Subcutaneous abdominal adipose tissue (tissue), 5 donors: ENCODE measurements at regions not wholly inside any gene's neighbourhood (a gene's known extent, or its start where the extent isn't known, plus 50 kb on each side); places are given as distances from the start of the nearest gene placed in this dataset.
"Not testable (repeated sequence)": the region's sequence is repeated elsewhere in the genome, so short reads cannot be mapped to it uniquely, and the experiment has no call there.

Experiments used
- H3K27ac ChIP-seq: one replicate; pipeline ENCODE4 v1.7.0; 2013; ENCODE audit warnings: low read depth, mild to moderate bottlenecking, inconsistent platforms, low read length, moderate library complexity
- H3K27me3 ChIP-seq, 5 donors: one replicate each; pipeline ENCODE4 v1.7.0; 2013; ENCODE audit warnings: low read length in 5 of 5, inconsistent platforms in 1 of 5; ENCODE audit not compliant: control insufficient read depth in 5 of 5, insufficient read depth in 4 of 5
- H3K36me3 ChIP-seq, 5 donors: one replicate each; pipeline ENCODE4 v1.7.0; 2013; ENCODE audit warnings: low read length in 5 of 5; ENCODE audit not compliant: control insufficient read depth in 5 of 5, insufficient read depth in 5 of 5
- H3K4me1 ChIP-seq, 5 donors: one replicate each; pipeline ENCODE4 v1.7.0; 2013; ENCODE audit warnings: low read length in 5 of 5, mild to moderate bottlenecking in 3 of 5, moderate library complexity in 1 of 5; ENCODE audit not compliant: control insufficient read depth in 5 of 5, insufficient read depth in 5 of 5
- H3K4me3 ChIP-seq, 5 donors: one replicate each; pipeline ENCODE4 v1.7.0; 2013; ENCODE audit warnings: low read length in 5 of 5, low read depth in 1 of 5
- H3K9ac ChIP-seq, 5 donors: one replicate each; pipeline ENCODE4 v1.7.0; 2013; ENCODE audit warnings: low read length in 5 of 5, mild to moderate bottlenecking in 4 of 5, moderate library complexity in 3 of 5
- H3K9me3 ChIP-seq, 5 donors: one replicate each; pipeline ENCODE4 v1.7.0; 2013; ENCODE audit warnings: low read length in 5 of 5; ENCODE audit not compliant: control insufficient read depth in 5 of 5
- donor health status: healthy.
- donor health status: healthy.
- donor health status: healthy.
- donor health status: healthy.
- donor health status: healthy.

- H3K4me3 ChIP-seq, H3K27ac ChIP-seq, H3K4me1 ChIP-seq, H3K27me3 ChIP-seq, H3K9ac ChIP-seq, H3K36me3 ChIP-seq, H3K9me3 ChIP-seq: not testable (repeated sequence)
Measured at GRCh38 chr5:62233083-62234046, 72.6 kb upstream of the KIF2A start.

GRCh38 chr5:62236593-62236992 is 69.4 kb upstream of the KIF2A start:
- not testable (repeated sequence) for H3K4me1 ChIP-seq, H3K4me3 ChIP-seq, H3K9ac ChIP-seq, H3K9me3 ChIP-seq, H3K27me3 ChIP-seq, H3K27ac ChIP-seq, H3K36me3 ChIP-seq

GRCh38 chr5:62237944-62238343 is 68.1 kb upstream of the KIF2A start:
- not testable (repeated sequence) for H3K27ac ChIP-seq, H3K9me3 ChIP-seq, H3K9ac ChIP-seq

GRCh38 chr5:62238584-62238983 is 67.4 kb upstream of the KIF2A start:
- not testable (repeated sequence) for H3K9ac ChIP-seq, H3K27me3 ChIP-seq, H3K27ac ChIP-seq, H3K9me3 ChIP-seq, H3K36me3 ChIP-seq, H3K4me3 ChIP-seq, H3K4me1 ChIP-seq

More at GRCh38 chr5:62237944-62238343, 68.1 kb upstream of the KIF2A start:
- H3K4me1 ChIP-seq, H3K27me3 ChIP-seq, H3K4me3 ChIP-seq, H3K36me3 ChIP-seq: not testable (repeated sequence)

GRCh38 chr5:62240494-62240893 is 65.5 kb upstream of the KIF2A start:
- H3K9me3 ChIP-seq, H3K36me3 ChIP-seq, H3K9ac ChIP-seq, H3K27ac ChIP-seq, H3K4me1 ChIP-seq, H3K27me3 ChIP-seq, H3K4me3 ChIP-seq: not testable (repeated sequence)

GRCh38 chr5:62242000-62242399 is 64.0 kb upstream of the KIF2A start:
- H3K9ac ChIP-seq, H3K9me3 ChIP-seq, H3K4me1 ChIP-seq, H3K4me3 ChIP-seq, H3K27ac ChIP-seq, H3K36me3 ChIP-seq, H3K27me3 ChIP-seq: not testable (repeated sequence)

GRCh38 chr5:62243046-62243445 is 63.0 kb upstream of the KIF2A start:
- H3K27me3 ChIP-seq, H3K9ac ChIP-seq, H3K4me1 ChIP-seq, H3K9me3 ChIP-seq, H3K36me3 ChIP-seq, H3K4me3 ChIP-seq, H3K27ac ChIP-seq: not testable (repeated sequence)

GRCh38 chr5:62248192-62248591 is 57.8 kb upstream of the KIF2A start:
- H3K27ac ChIP-seq, H3K9me3 ChIP-seq, H3K36me3 ChIP-seq, H3K27me3 ChIP-seq, H3K4me1 ChIP-seq, H3K4me3 ChIP-seq, H3K9ac ChIP-seq: not testable (repeated sequence)

GRCh38 chr5:62250085-62250484 is 55.9 kb upstream of the KIF2A start:
- H3K9me3 ChIP-seq, H3K4me3 ChIP-seq, H3K27ac ChIP-seq, H3K4me1 ChIP-seq, H3K36me3 ChIP-seq, H3K9ac ChIP-seq, H3K27me3 ChIP-seq: not testable (repeated sequence)

GRCh38 chr5:62250919-62251318 is 55.1 kb upstream of the KIF2A start:
- H3K9ac ChIP-seq, H3K4me1 ChIP-seq: not testable (repeated sequence)

More at GRCh38 chr5:62250919-62251318, 55.1 kb upstream of the KIF2A start:
- H3K27ac ChIP-seq, H3K9me3 ChIP-seq, H3K27me3 ChIP-seq, H3K36me3 ChIP-seq, H3K4me3 ChIP-seq: not testable (repeated sequence)
